Breast epithelium (tissue), 3 donors: ENCODE measurements at regions not wholly inside any gene's neighbourhood (a gene's known extent, or its start where the extent isn't known, plus 50 kb on each side); places are given as distances from the start of the nearest gene placed in this dataset.

Experiments used
- POLR2A ChIP-seq: fragments of 450-650 bp; IDR thresholded peaks from one replicate; pipeline ENCODE4 v1.6.1; 2016; ENCODE audit warnings: antibody characterized with exemption, mild to moderate bottlenecking, moderate library complexity
- POLR2AphosphoS5 ChIP-seq, 3 donors: sonication (generic); formaldehyde crosslinking; IDR thresholded peaks; one replicate each; pipeline ENCODE4 v1.6.1; 2017; ENCODE audit warnings: antibody characterized with exemption in 3 of 3
- TF ChIP-seq, protein P1 (sequence below), 3 donors: fragments of 450-650 bp; IDR thresholded peaks; one replicate each; pipeline ENCODE4 v1.5.1; 2016 to 2017; ENCODE audit warnings: antibody characterized with exemption in 3 of 3, mild to moderate bottlenecking in 3 of 3, moderate library complexity in 3 of 3

DNA sequence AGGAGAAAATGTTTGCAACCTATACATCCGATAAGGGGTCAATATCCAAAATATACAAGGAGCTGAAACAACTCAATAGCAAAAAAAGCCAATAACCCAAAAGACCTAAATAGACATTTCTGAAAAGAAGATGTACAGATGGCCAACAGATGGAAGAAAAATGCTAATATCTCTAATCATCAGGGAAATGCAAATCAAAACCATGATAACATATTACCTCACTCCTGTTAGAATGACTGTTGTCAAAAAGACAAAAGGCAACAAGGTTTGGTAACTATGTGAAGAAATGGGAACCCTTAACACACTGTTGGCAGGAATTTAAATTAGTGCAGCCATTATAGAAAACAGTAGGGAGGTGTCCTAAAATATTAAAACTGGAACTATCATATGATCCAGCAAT, 74.7 kb downstream of the LEPR start:
- TF ChIP-seq, protein P1, sequence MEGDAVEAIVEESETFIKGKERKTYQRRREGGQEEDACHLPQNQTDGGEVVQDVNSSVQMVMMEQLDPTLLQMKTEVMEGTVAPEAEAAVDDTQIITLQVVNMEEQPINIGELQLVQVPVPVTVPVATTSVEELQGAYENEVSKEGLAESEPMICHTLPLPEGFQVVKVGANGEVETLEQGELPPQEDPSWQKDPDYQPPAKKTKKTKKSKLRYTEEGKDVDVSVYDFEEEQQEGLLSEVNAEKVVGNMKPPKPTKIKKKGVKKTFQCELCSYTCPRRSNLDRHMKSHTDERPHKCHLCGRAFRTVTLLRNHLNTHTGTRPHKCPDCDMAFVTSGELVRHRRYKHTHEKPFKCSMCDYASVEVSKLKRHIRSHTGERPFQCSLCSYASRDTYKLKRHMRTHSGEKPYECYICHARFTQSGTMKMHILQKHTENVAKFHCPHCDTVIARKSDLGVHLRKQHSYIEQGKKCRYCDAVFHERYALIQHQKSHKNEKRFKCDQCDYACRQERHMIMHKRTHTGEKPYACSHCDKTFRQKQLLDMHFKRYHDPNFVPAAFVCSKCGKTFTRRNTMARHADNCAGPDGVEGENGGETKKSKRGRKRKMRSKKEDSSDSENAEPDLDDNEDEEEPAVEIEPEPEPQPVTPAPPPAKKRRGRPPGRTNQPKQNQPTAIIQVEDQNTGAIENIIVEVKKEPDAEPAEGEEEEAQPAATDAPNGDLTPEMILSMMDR (IDR thresholded peaks at IDR 0.05): no peak
- TF ChIP-seq POLR2A: no peak
- TF ChIP-seq POLR2AphosphoS5 (IDR thresholded peaks at IDR 0.05): no peak
